Natural killer cell (primary cell): ENCODE measurements at regions not wholly inside any gene's neighbourhood (a gene's known extent, or its start where the extent isn't known, plus 50 kb on each side); places are given as distances from the start of the nearest gene placed in this dataset.
"Not testable (repeated sequence)": the region's sequence is repeated elsewhere in the genome, so short reads cannot be mapped to it uniquely, and the experiment has no call there.

ENCODE experiments used
- ATAC-seq, 3 donors: fragments of 150-1000 bp in 2 of 3; fragments of 200-7000 bp in 1 of 3; cut with Tn5 transposase; 1 replicate in 1 of 3; 2 replicates in 2 of 3; pipeline ENCODE4 v1.10.0; 2021; ENCODE audit warnings: mild to moderate bottlenecking in 2 of 3, moderate library complexity in 2 of 3
- DNase-seq, 2 donors: peaks; one replicate each; pipeline versions ENCODE4 v3.0.0 to v3.0.0-alpha.2; 2013 to 2021; ENCODE audit warnings: mixed read lengths in 1 of 2
- H3K27ac ChIP-seq: one replicate; pipeline ENCODE4 v1.5.1; 2013; ENCODE audit warnings: mild to moderate bottlenecking, low read length
- H3K27me3 ChIP-seq: one replicate; pipeline ENCODE4 v1.6.1; 2013; ENCODE audit warnings: low read length; ENCODE audit not compliant: control insufficient read depth, insufficient read depth
- H3K36me3 ChIP-seq: one replicate; pipeline ENCODE4 v1.6.1; 2013; ENCODE audit warnings: low read length; ENCODE audit not compliant: control insufficient read depth, insufficient read depth
- H3K4me1 ChIP-seq: one replicate; pipeline ENCODE4 v1.6.1; 2013; ENCODE audit warnings: low read length; ENCODE audit not compliant: control insufficient read depth, insufficient read depth
- H3K4me3 ChIP-seq: one replicate; pipeline ENCODE4 v1.5.1; 2013; ENCODE audit warnings: low read length
- H3K9me3 ChIP-seq: one replicate; pipeline ENCODE4 v1.6.1; 2013; ENCODE audit warnings: low read length; ENCODE audit not compliant: control insufficient read depth, insufficient read depth
- H3K27ac Mint-ChIP-seq, 2 donors: one replicate each; pipeline ENCODE4 v1.8.0; 2022; ENCODE audit warnings: mild to moderate bottlenecking in 2 of 2, mixed read lengths in 2 of 2, moderate library complexity in 1 of 2
- H3K27me3 Mint-ChIP-seq, 2 donors: one replicate each; pipeline ENCODE4 v1.8.0; 2022; ENCODE audit warnings: low read depth in 2 of 2, mixed read lengths in 2 of 2
- H3K36me3 Mint-ChIP-seq: one replicate; pipeline ENCODE4 v1.8.0; 2022; ENCODE audit warnings: mixed read lengths
- H3K4me1 Mint-ChIP-seq, 2 donors: one replicate each; pipeline ENCODE4 v1.8.0; 2022; ENCODE audit warnings: mixed read lengths in 2 of 2
- H3K4me3 Mint-ChIP-seq: one replicate; pipeline ENCODE4 v1.8.0; 2022; ENCODE audit warnings: mild to moderate bottlenecking, moderate library complexity, mixed read lengths
- H3K9me3 Mint-ChIP-seq, 2 donors: one replicate each; pipeline ENCODE4 v1.8.0; 2022; ENCODE audit warnings: mixed read lengths in 2 of 2
- WGBS: methylation state at CpG from one replicate; pipeline ENCODE4 v1.1.7; 2013; ENCODE audit warnings: missing lambda C conversion rate; ENCODE audit not compliant: insufficient coverage; 5-methylcytosine and 5-hydroxymethylcytosine counted together
- intact Hi-C: fragments of 100-400 bp; cut with micrococcal nuclease; formaldehyde crosslinking; loops from one replicate; pipeline ENCODE4 v1.14.2; 2022
- TF ChIP-seq, protein P1 (sequence below): fragments of 200-600 bp; IDR thresholded peaks from one replicate; pipeline ENCODE4 v1.8.0; 2022; ENCODE audit warnings: antibody characterized with exemption

DNA sequence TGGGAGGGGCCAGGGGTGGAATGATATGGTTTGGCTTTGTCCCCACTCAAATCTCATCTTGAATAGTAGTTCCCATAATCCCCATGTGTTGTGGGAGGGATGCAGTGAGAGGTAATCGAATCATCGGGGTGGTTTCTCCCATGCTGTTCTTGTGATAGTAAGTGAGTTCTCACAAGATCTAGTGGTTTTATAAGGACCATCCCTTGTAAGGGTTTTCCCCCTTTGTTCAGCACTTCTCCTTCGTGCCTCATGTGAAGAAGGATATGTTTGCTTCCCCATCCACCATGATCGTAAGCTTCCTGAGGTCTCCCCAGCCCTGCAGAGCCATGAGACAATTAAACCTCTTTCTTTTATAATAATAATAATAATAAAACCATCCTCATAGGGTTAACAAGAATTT is 53.4 kb upstream of the PRNP start:
- H3K27ac ChIP-seq = no peak overlapping the region
- TF ChIP-seq, protein P1, sequence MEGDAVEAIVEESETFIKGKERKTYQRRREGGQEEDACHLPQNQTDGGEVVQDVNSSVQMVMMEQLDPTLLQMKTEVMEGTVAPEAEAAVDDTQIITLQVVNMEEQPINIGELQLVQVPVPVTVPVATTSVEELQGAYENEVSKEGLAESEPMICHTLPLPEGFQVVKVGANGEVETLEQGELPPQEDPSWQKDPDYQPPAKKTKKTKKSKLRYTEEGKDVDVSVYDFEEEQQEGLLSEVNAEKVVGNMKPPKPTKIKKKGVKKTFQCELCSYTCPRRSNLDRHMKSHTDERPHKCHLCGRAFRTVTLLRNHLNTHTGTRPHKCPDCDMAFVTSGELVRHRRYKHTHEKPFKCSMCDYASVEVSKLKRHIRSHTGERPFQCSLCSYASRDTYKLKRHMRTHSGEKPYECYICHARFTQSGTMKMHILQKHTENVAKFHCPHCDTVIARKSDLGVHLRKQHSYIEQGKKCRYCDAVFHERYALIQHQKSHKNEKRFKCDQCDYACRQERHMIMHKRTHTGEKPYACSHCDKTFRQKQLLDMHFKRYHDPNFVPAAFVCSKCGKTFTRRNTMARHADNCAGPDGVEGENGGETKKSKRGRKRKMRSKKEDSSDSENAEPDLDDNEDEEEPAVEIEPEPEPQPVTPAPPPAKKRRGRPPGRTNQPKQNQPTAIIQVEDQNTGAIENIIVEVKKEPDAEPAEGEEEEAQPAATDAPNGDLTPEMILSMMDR = no peak
- no peaks in the 10 kb centered on the region for H3K27me3 ChIP-seq
- H3K36me3 Mint-ChIP-seq = no peaks in the 10 kb centered on the region
- no peaks in the 10 kb centered on the region for H3K9me3 ChIP-seq
- DNase-seq (no peak), ATAC-seq (no peak)
- intact Hi-C loops = no loop called here
- H3K4me1 ChIP-seq = no peaks in the 10 kb centered on the region
- WGBS = 94% methylated on average over 2 of the region's 4 CpGs
- H3K4me3 ChIP-seq = no peak overlapping the region
- H3K4me3 Mint-ChIP-seq = no peak overlapping the region
- H3K36me3 ChIP-seq = no peaks in the 10 kb centered on the region
- no peaks in the 10 kb centered on the region for H3K9me3 Mint-ChIP-seq
- peaks cover 10 to 13% of the 10 kb centered on the region in 2 donors for H3K27me3 Mint-ChIP-seq
- H3K4me1 Mint-ChIP-seq = peaks cover 0 to 5% of the 10 kb centered on the region in 2 donors
- no peak overlapping the region for H3K27ac Mint-ChIP-seq

DNA sequence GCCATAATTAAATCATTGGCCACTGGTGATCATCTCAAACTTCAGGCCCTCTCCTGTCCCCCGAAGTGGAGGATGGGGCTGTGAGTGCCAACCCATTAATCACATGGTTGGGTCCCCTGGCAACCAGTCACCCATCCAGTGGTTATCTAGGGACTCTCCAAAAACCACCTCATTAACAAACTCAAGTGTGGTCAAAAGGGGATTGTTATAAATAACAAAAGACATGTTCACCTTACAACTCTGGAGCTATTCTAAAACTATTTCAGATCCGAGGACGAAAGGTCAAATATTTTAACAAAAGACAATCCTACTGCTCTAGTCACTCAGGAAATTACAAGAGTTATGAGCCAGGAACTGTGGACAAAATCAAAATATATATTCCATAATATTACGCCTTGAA is 60.0 kb upstream of the PRNP start:
- Histone ChIP-seq H3K4me1 (no peaks in the 10 kb centered on the region), H3K36me3 (no peaks in the 10 kb centered on the region), H3K4me3 (no peak overlapping the region), H3K27ac (no peak overlapping the region), H3K9me3 (peaks cover 3% of the 10 kb centered on the region), H3K27me3 (no peaks in the 10 kb centered on the region)
- Mint-ChIP-seq H3K4me3 (no peak overlapping the region), H3K27me3 (peaks cover 17 to 19% of the 10 kb centered on the region in 2 donors), H3K9me3 (peaks cover 2 to 3% of the 10 kb centered on the region in 2 donors), H3K27ac (no peak overlapping the region), H3K4me1 (no peaks in the 10 kb centered on the region), H3K36me3 (peaks cover 6% of the 10 kb centered on the region)
- TF ChIP-seq, protein P1 = no peak
- ATAC-seq (no peak), DNase-seq (no peak)
- intact Hi-C loops = no loop called here
- 75% methylated on average over 4 of the region's 4 CpGs for WGBS

DNA sequence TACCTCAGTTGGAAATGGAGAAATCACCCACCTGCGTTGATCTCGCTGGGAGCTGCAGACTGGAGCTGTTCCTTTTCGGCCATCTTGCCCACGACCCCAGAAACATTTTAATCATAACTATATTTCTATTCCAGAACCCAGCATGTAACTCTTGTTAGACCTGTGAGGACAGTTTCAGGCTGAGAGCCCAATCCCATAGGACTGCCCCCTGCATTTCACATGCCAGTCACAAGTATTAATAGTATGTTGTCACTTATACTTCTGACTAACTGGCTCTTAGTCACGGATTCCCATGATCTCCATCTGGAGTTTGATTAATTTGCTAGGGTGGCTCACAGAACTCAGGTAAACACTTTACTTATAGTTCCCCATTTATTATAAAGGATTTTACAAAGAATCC is 60.6 kb upstream of the PRNP start:
- Histone ChIP-seq H3K27ac (no peak overlapping the region), H3K4me3 (no peak overlapping the region), H3K36me3 (no peaks in the 10 kb centered on the region), H3K9me3 (peaks cover 3% of the 10 kb centered on the region), H3K27me3 (no peaks in the 10 kb centered on the region), H3K4me1 (no peaks in the 10 kb centered on the region)
- 92% methylated on average over 4 of the region's 5 CpGs for WGBS
- Mint-ChIP-seq H3K36me3 (peaks cover 6% of the 10 kb centered on the region), H3K4me1 (no peaks in the 10 kb centered on the region), H3K27ac (no peak overlapping the region), H3K27me3 (peaks cover 15% of the 10 kb centered on the region in 2 donors), H3K9me3 (peaks cover 2 to 3% of the 10 kb centered on the region in 2 donors), H3K4me3 (no peak overlapping the region)
- TF ChIP-seq, protein P1 = no peak
- DNase-seq = no peak
- ATAC-seq = no peak
- intact Hi-C loops = no loop called here

DNA sequence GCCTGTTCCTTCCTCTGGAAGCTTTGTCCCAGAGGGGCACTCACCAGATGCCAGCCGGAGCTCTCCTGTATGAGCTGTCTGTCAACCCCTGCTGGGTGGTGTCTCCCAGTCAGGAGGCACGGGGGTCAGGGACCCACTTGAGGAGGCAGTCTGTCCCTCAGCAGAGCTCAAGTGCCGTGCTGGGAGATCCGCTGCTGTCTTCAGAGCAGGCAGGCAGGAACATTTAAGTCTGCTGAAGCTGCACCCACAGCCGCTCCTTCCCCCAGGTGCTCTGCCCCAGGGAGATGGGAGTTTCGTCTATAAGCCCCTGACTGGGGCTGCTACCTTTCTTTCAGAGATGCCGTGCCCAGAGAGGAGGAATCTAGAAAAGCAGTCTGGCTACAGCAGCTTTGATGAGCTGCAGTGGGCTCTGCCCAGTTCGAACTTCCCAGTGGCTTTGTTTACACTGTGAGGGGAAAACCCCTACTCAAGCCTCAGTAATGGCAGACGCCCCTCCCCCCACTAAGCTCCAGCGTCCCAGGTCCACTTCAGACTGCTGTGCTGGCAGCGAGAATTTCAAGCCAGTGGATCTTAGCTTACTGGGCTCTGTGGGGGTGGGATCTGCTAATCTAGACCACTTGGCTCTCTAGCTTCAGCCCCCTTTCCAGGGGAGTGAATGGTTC is 61.5 kb upstream of the PRNP start:
- H3K36me3 ChIP-seq, intact Hi-C loops, H3K27ac ChIP-seq, DNase-seq, H3K9me3 ChIP-seq, H3K4me3 Mint-ChIP-seq, H3K27ac Mint-ChIP-seq, H3K4me1 ChIP-seq, H3K9me3 Mint-ChIP-seq, H3K36me3 Mint-ChIP-seq, H3K4me1 Mint-ChIP-seq, ATAC-seq, H3K27me3 ChIP-seq, H3K4me3 ChIP-seq: not testable (repeated sequence)
- 87% methylated on average over 10 of the region's 11 CpGs for WGBS
- peaks cover 12 to 15% of the 10 kb centered on the region in 2 donors for H3K27me3 Mint-ChIP-seq

DNA sequence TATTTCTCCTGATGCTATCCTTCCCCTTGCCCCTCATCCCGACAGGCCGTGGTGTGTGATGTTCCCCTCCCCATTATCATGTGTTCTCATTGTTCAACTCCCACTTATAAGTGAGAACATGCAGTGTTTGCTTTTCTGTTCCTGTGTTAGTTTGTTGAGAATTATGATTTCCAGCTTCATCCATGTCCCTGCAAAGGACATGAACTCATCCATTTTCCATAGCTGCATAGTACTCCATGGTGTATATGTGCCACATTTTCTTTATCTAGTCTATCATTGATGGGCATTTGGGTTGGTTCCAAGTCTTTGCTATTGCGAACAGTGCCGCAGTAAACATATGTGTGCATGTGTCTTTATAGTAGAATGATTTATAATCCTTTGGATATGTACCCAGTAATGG is 67.1 kb upstream of the PRNP start:
- H3K4me1 Mint-ChIP-seq, H3K4me1 ChIP-seq, H3K36me3 Mint-ChIP-seq, DNase-seq, H3K4me3 Mint-ChIP-seq, intact Hi-C loops, H3K27ac ChIP-seq, ATAC-seq, H3K9me3 ChIP-seq, H3K36me3 ChIP-seq, H3K4me3 ChIP-seq, H3K9me3 Mint-ChIP-seq, H3K27me3 ChIP-seq, H3K27ac Mint-ChIP-seq: not testable (repeated sequence)
- WGBS = no CpG with 5 or more reads among the region's 4 CpGs
- H3K27me3 Mint-ChIP-seq = peaks cover 7 to 20% of the 10 kb centered on the region in 2 donors
